ENCODE measurements at regions not wholly inside any gene's neighbourhood (a gene's known extent, or its start where the extent isn't known, plus 50 kb on each side); places are given as distances from the start of the nearest gene placed in this dataset.
"Not testable (repeated sequence)": the region's sequence is repeated elsewhere in the genome, so short reads cannot be mapped to it uniquely, and the experiment has no call there.

GRCh38 chr3:87855616-87856015 is 203.2 kb downstream of the CGGBP1 start:
- no peak for DNase-seq (ENCODE audit: low read depth in 1 of 2, low spot score in 1 of 2)
- in situ Hi-C loops (cut with HindIII; ENCODE audit: low pct_unique_long_range_greater_than_20kb, low sequenced_read_pairs), result no loop called here
- TF ChIP-seq JUND (IDR thresholded peaks at IDR 0.05; ENCODE audit: low read depth), result no peak

- no peak for TF ChIP-seq JUND (IDR thresholded peaks at IDR 0.05; ENCODE audit: low read depth)
- in situ Hi-C loops (cut with HindIII; ENCODE audit: low pct_unique_long_range_greater_than_20kb, low sequenced_read_pairs), result no loop called here
Observed at GRCh38 chr3:87855211-87855610, 203.6 kb downstream of the CGGBP1 start.

DNA sequence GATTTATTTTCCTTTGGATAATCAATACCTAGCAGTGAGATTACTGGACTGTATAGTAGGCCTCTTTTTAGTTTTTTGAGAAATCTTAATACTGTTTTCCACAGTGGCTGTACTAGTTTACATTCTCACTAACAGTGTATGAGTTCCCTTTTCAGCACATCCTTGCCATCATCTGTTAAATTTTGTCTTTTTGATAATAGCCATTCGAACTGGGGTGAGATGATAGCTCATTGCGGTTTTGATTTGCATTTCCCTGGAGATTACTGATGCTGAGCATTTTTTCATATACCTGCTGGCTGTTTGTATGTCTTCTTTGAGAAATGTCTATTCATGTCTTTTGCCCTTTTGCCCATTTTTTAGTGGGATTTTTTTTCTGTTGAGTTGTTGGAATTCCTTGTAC is 210.8 kb downstream of the CGGBP1 start:
- in situ Hi-C loops (cut with HindIII; ENCODE audit: low pct_unique_long_range_greater_than_20kb, low sequenced_read_pairs), result no loop called here
- no peak for TF ChIP-seq JUND (IDR thresholded peaks at IDR 0.05; ENCODE audit: low read depth)
- no peak for DNase-seq (ENCODE audit: low read depth in 1 of 2, low spot score in 1 of 2)

More at GRCh38 chr3:87855211-87855610, 203.6 kb downstream of the CGGBP1 start:
- DNase-seq (ENCODE audit: low read depth in 1 of 2, low spot score in 1 of 2), result no peak

DNA sequence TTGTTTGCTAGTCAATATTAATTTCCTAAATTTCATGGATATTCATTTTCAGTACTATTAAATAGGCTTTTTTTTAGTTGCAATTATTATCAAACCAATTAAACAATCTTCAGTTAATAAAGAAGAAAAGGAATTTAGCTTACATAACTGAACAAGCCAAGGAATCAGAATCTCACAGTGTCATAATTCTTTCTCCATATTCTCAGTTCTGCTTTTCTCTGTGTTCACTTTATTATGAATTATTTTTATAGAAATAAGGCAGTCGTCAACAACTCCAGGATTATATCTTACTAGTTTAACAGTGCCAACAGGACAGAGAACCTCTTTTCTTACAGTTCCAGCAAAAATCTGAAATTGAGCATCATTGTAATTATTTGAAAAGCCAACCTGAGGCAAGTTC is 221.7 kb downstream of the CGGBP1 start:
- DNase-seq (ENCODE audit: low read depth in 1 of 2, low spot score in 1 of 2), result no peak
- in situ Hi-C loops (cut with HindIII; ENCODE audit: low pct_unique_long_range_greater_than_20kb, low sequenced_read_pairs), result no loop called here
- no peak for TF ChIP-seq JUND (IDR thresholded peaks at IDR 0.05; ENCODE audit: low read depth)

DNA sequence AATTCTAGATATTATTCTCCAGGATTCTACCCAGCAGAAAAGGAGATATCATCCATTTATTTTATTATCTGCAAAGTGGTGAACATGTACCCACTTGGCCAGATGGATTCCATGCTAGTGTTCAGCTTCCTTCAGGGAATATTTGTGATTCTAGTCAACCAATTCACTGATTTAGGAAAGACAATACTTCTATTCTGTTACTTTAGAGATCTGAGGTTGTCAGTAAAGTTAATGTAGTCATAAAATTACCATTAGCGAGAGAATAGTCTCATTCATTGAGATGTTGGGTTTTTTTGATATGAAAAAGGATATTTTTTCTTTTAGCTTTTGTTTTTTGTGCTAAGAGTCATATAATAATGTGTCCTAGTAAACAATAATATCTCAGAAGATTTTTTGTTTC is 222.8 kb downstream of the CGGBP1 start:
- TF ChIP-seq JUND (IDR thresholded peaks at IDR 0.05; ENCODE audit: low read depth), result no peak
- DNase-seq (ENCODE audit: low read depth in 1 of 2, low spot score in 1 of 2), result no peak
- in situ Hi-C loops (cut with HindIII; ENCODE audit: low pct_unique_long_range_greater_than_20kb, low sequenced_read_pairs), result no loop called here

GRCh38 chr3:87835236-87835635 is 223.6 kb downstream of the CGGBP1 start:
- TF ChIP-seq JUND (IDR thresholded peaks at IDR 0.05; ENCODE audit: low read depth), result no peak
- DNase-seq (ENCODE audit: low read depth in 1 of 2, low spot score in 1 of 2), result no peak
- in situ Hi-C loops (cut with HindIII; ENCODE audit: low pct_unique_long_range_greater_than_20kb, low sequenced_read_pairs), result no loop called here

DNA sequence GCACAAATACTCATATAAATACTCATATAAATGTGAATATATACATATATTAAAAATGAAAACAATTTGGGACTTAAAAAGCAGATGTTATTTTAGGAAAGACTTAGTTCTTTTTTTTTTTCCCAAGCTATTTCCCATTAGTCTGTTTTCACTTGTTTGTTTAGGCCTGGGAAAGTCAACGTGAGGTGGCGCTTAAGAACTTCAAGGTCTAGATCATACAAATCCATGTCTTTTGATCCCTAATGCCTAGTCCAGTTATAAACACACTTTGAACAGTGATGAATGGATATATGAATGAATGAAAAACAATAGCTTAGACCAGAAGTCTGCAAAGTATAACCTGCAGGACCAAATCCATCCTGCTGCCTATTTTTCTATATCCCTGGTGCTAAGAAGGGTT is 224.5 kb downstream of the CGGBP1 start:
- DNase-seq (ENCODE audit: low read depth in 1 of 2, low spot score in 1 of 2), result peak in 1 of 2 experiments; percentile 2
- in situ Hi-C loops (cut with HindIII; ENCODE audit: low pct_unique_long_range_greater_than_20kb, low sequenced_read_pairs), result no loop called here

GRCh38 chr3:87833039-87833377 is 225.8 kb downstream of the CGGBP1 start:
- TF ChIP-seq JUND (IDR thresholded peaks at IDR 0.05; ENCODE audit: low read depth), result no peak
- DNase-seq (ENCODE audit: low read depth in 1 of 2, low spot score in 1 of 2), result no peak
- in situ Hi-C loops (cut with HindIII; ENCODE audit: low pct_unique_long_range_greater_than_20kb, low sequenced_read_pairs), result no loop called here

More for the DNA sequence above, 224.5 kb downstream of the CGGBP1 start:
- TF ChIP-seq JUND (IDR thresholded peaks at IDR 0.05; ENCODE audit: low read depth), result no peak

GRCh38 chr3:87828046-87828445 is 230.8 kb downstream of the CGGBP1 start:
- TF ChIP-seq JUND (IDR thresholded peaks at IDR 0.05; ENCODE audit: low read depth), result no peak
- no peak for DNase-seq (ENCODE audit: low read depth in 1 of 2, low spot score in 1 of 2)
- in situ Hi-C loops (cut with HindIII; ENCODE audit: low pct_unique_long_range_greater_than_20kb, low sequenced_read_pairs), result no loop called here

DNA sequence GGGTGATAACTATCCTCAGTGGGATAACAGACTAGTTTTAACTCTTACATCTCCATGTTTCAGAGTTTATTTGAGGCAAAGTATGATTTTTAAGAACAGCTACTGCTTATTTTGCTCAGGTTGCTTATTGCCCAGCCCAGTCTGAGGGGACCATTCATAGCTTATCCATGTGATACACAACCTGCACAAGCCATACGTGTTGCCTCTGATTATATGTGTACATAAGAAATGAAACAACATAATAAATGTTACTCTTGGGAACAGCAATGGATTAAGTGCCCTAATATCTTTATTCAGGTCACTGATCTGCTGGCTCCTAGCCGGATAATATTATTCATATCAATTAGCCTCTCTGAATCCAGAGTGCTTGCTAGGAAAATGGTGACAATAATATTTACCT is 236.2 kb downstream of the CGGBP1 start:
- no peak for TF ChIP-seq JUND (IDR thresholded peaks at IDR 0.05; ENCODE audit: low read depth)
- no peak for DNase-seq (ENCODE audit: low read depth in 1 of 2, low spot score in 1 of 2)
- in situ Hi-C loops (cut with HindIII; ENCODE audit: low pct_unique_long_range_greater_than_20kb, low sequenced_read_pairs), result no loop called here

GRCh38 chr3:87813503-87813902 is 245.3 kb downstream of the CGGBP1 start:
- DNase-seq (ENCODE audit: low read depth in 1 of 2, low spot score in 1 of 2); in situ Hi-C loops (cut with HindIII; ENCODE audit: low pct_unique_long_range_greater_than_20kb, low sequenced_read_pairs): not testable (repeated sequence)

- no peak for DNase-seq (ENCODE audit: low read depth in 1 of 2, low spot score in 1 of 2)
- in situ Hi-C loops (cut with HindIII; ENCODE audit: low pct_unique_long_range_greater_than_20kb, low sequenced_read_pairs), result no loop called here
- TF ChIP-seq JUND (IDR thresholded peaks at IDR 0.05; ENCODE audit: low read depth), result no peak
Observed at GRCh38 chr3:87811953-87812352, 246.9 kb downstream of the CGGBP1 start.

- DNase-seq (ENCODE audit: low read depth in 1 of 2, low spot score in 1 of 2), result no peak
- in situ Hi-C loops (cut with HindIII; ENCODE audit: low pct_unique_long_range_greater_than_20kb, low sequenced_read_pairs), result no loop called here
- no peak for TF ChIP-seq JUND (IDR thresholded peaks at IDR 0.05; ENCODE audit: low read depth)
Observed at GRCh38 chr3:87810452-87811016, 248.3 kb downstream of the CGGBP1 start.

- no peak for TF ChIP-seq JUND (IDR thresholded peaks at IDR 0.05; ENCODE audit: low read depth)
- in situ Hi-C loops (cut with HindIII; ENCODE audit: low pct_unique_long_range_greater_than_20kb, low sequenced_read_pairs), result no loop called here
- DNase-seq (ENCODE audit: low read depth in 1 of 2, low spot score in 1 of 2), result no peak
Observed at GRCh38 chr3:87805670-87806069, 253.1 kb downstream of the CGGBP1 start.

All from T47D (cell line).